Gastrocnemius medialis (tissue), 4 donors: ENCODE measurements at regions not wholly inside any gene's neighbourhood (a gene's known extent, or its start where the extent isn't known, plus 50 kb on each side); places are given as distances from the start of the nearest gene placed in this dataset.

Source experiments
- ATAC-seq, 2 donors: fragments of 150-250 bp; one replicate each; pipeline ENCODE4 v1.9.1; 2016
- DNase-seq, 2 donors: peaks; one replicate each; pipeline ENCODE4 v3.0.0-alpha.2; 2019
- H3K27ac ChIP-seq, 4 donors: fragments of 200-600 bp; sonication (generic); 1 replicate in 1 of 4; 2 replicates in 3 of 4; pipeline ENCODE4 v1.5.1; 2016 to 2018; ENCODE audit warnings: mild to moderate bottlenecking in 2 of 4, moderate library complexity in 1 of 4
- H3K27me3 ChIP-seq, 3 donors: fragments of 200-600 bp; sonication (generic) in 2 of 3; 1 replicate in 1 of 3; 2 replicates in 2 of 3; pipeline versions ENCODE4 v1.5.1 to v1.6.0; 2016 to 2019; ENCODE audit warnings: mild to moderate bottlenecking in 1 of 3, moderate library complexity in 1 of 3
- H3K36me3 ChIP-seq, 2 donors: fragments of 200-600 bp; sonication (generic) in 1 of 2; one replicate each; pipeline ENCODE4 v1.5.1; 2017 to 2018
- H3K4me1 ChIP-seq, 2 donors: fragments of 200-600 bp; sonication (generic) in 1 of 2; one replicate each; pipeline ENCODE4 v1.5.1; 2016 to 2017; ENCODE audit warnings: mild to moderate bottlenecking in 2 of 2
- H3K4me3 ChIP-seq, 4 donors: fragments of 200-600 bp; sonication (generic) in 3 of 4; 1 replicate in 1 of 4; 2 replicates in 3 of 4; pipeline ENCODE4 v1.5.1; 2016 to 2019; ENCODE audit warnings: mild to moderate bottlenecking in 2 of 4
- H3K9me3 ChIP-seq, 3 donors: fragments of 200-600 bp; sonication (generic) in 2 of 3; 1 replicate in 1 of 3; 2 replicates in 2 of 3; pipeline ENCODE4 v1.5.1; 2016 to 2019
- CTCF ChIP-seq, 5 experiments: fragments of 450-650 bp in 3 of 5; fragments of 200-600 bp in 2 of 5; sonication (generic) in 2 of 5; IDR thresholded peaks in 4 of 5; conservative IDR thresholded peaks in 1 of 5; 1 replicate in 4 of 5; 2 replicates in 1 of 5; pipeline ENCODE4 v1.5.1; 2016 to 2019; ENCODE audit warnings: antibody characterized with exemption in 5 of 5, mild to moderate bottlenecking in 3 of 5, moderate library complexity in 3 of 5
- POLR2A ChIP-seq, 2 donors: fragments of 450-650 bp; IDR thresholded peaks; one replicate each; pipeline ENCODE4 v1.6.1; 2017; ENCODE audit warnings: antibody characterized with exemption in 2 of 2, mild to moderate bottlenecking in 2 of 2, moderate library complexity in 2 of 2
- in situ Hi-C, 4 donors: fragments of 200-750 bp; cut with MboI; loops; one replicate each; pipeline versions ENCODE4 v1.15.0 to v1.8.0; 2017; ENCODE audit warnings: low sequenced_read_pairs in 4 of 4
- intact Hi-C: fragments of 100-400 bp; cut with DNase I; formaldehyde crosslinking; loops from one replicate; pipeline ENCODE4 v1.15.1; 2023; ENCODE audit warnings: low total_unique reads

GRCh38 chr6:86825436-86825835, 111.9 kb upstream of the HTR1E start:
- no peak overlapping the region for H3K27ac ChIP-seq
- no peak for TF ChIP-seq CTCF (IDR thresholded peaks at IDR 0.05 in 4 of 5, conservative IDR thresholded peaks at IDR 0.05 in 1 of 5)
- no peak for TF ChIP-seq POLR2A (IDR thresholded peaks at IDR 0.05)

GRCh38 chr6:86822747-86823146, 114.6 kb upstream of the HTR1E start:
- intact Hi-C loops = no loop called here
- TF ChIP-seq POLR2A (IDR thresholded peaks at IDR 0.05) (no peak), CTCF (IDR thresholded peaks at IDR 0.05 in 4 of 5, conservative IDR thresholded peaks at IDR 0.05 in 1 of 5) (no peak)
- no peaks in the 10 kb centered on the region for H3K27me3 ChIP-seq
- no peak overlapping the region for H3K27ac ChIP-seq
- H3K36me3 ChIP-seq = no peaks in the 10 kb centered on the region
- ATAC-seq (no peak), DNase-seq (no peak)
- H3K4me1 ChIP-seq = no peaks in the 10 kb centered on the region
- no peak overlapping the region for H3K4me3 ChIP-seq
- no peaks in the 10 kb centered on the region for H3K9me3 ChIP-seq
- in situ Hi-C loops = no loop called here

More at GRCh38 chr6:86825436-86825835, 111.9 kb upstream of the HTR1E start:
- H3K4me1 ChIP-seq = no peaks in the 10 kb centered on the region
- DNase-seq (no peak), ATAC-seq (no peak)
- intact Hi-C loops (no loop called here), in situ Hi-C loops (no loop called here)
- no peaks in the 10 kb centered on the region for H3K9me3 ChIP-seq
- H3K4me3 ChIP-seq = no peak overlapping the region
- no peaks in the 10 kb centered on the region for H3K27me3 ChIP-seq
- H3K36me3 ChIP-seq = no peaks in the 10 kb centered on the region

- Histone ChIP-seq H3K9me3 (no peaks in the 10 kb centered on the region), H3K27me3 (no peaks in the 10 kb centered on the region), H3K4me1 (no peaks in the 10 kb centered on the region), H3K27ac (no peak overlapping the region), H3K36me3 (no peaks in the 10 kb centered on the region), H3K4me3 (no peak overlapping the region)
- ATAC-seq (no peak), DNase-seq (no peak)
- intact Hi-C loops (no loop called here), in situ Hi-C loops (no loop called here)
- TF ChIP-seq CTCF (IDR thresholded peaks at IDR 0.05 in 4 of 5, conservative IDR thresholded peaks at IDR 0.05 in 1 of 5) (no peak), POLR2A (IDR thresholded peaks at IDR 0.05) (no peak)
Observed at GRCh38 chr6:86820750-86821149, 116.6 kb upstream of the HTR1E start.

- in situ Hi-C loops (no loop called here), intact Hi-C loops (no loop called here)
- Histone ChIP-seq H3K4me1 (no peaks in the 10 kb centered on the region), H3K4me3 (no peak overlapping the region), H3K27me3 (no peaks in the 10 kb centered on the region), H3K27ac (no peak overlapping the region), H3K9me3 (peaks cover 0 to 4% (median 0%) of the 10 kb centered on the region in 3 donors), H3K36me3 (no peaks in the 10 kb centered on the region)
- TF ChIP-seq POLR2A (IDR thresholded peaks at IDR 0.05) = no peak
- TF ChIP-seq CTCF (IDR thresholded peaks at IDR 0.05 in 4 of 5, conservative IDR thresholded peaks at IDR 0.05 in 1 of 5) = no peak
- no peak for ATAC-seq
- DNase-seq = no peak
Observed at GRCh38 chr6:86793649-86794048, 143.7 kb upstream of the HTR1E start.

- ATAC-seq (no peak), DNase-seq (no peak)
- Histone ChIP-seq H3K4me1 (no peaks in the 10 kb centered on the region), H3K27ac (no peak overlapping the region), H3K27me3 (no peaks in the 10 kb centered on the region), H3K9me3 (peaks cover 0 to 4% (median 0%) of the 10 kb centered on the region in 3 donors), H3K4me3 (no peak overlapping the region), H3K36me3 (no peaks in the 10 kb centered on the region)
- TF ChIP-seq CTCF (IDR thresholded peaks at IDR 0.05 in 4 of 5, conservative IDR thresholded peaks at IDR 0.05 in 1 of 5) = no peak
- no peak for TF ChIP-seq POLR2A (IDR thresholded peaks at IDR 0.05)
- in situ Hi-C loops = no loop called here
- intact Hi-C loops = no loop called here
Observed at GRCh38 chr6:86791476-86791875, 145.9 kb upstream of the HTR1E start.
